Neuron (in vitro differentiated cells): ENCODE measurements at regions not wholly inside any gene's neighbourhood (a gene's known extent, or its start where the extent isn't known, plus 50 kb on each side); places are given as distances from the start of the nearest gene placed in this dataset.

Source experiments
- H2AFZ ChIP-seq: one replicate; pipeline ENCODE4 v1.6.1; 2013; ENCODE audit warnings: low read depth, mild to moderate bottlenecking, inconsistent platforms, low read length, moderate library complexity
- H3K27me3 ChIP-seq: one replicate; pipeline ENCODE4 v1.6.1; 2013; ENCODE audit warnings: low read length; ENCODE audit not compliant: insufficient read depth
- H3K36me3 ChIP-seq: one replicate; pipeline ENCODE4 v1.6.1; 2013; ENCODE audit warnings: low read length; ENCODE audit not compliant: insufficient read depth
- H3K4me1 ChIP-seq: one replicate; pipeline ENCODE4 v1.6.1; 2013; ENCODE audit warnings: low read length; ENCODE audit not compliant: insufficient read depth
- H3K4me3 ChIP-seq: 2 replicates; pipeline ENCODE4 v1.5.1; 2013; ENCODE audit warnings: mild to moderate bottlenecking, low read length, moderate library complexity
- H3K9me3 ChIP-seq: one replicate; pipeline ENCODE4 v1.6.1; 2013; ENCODE audit warnings: low read length

DNA sequence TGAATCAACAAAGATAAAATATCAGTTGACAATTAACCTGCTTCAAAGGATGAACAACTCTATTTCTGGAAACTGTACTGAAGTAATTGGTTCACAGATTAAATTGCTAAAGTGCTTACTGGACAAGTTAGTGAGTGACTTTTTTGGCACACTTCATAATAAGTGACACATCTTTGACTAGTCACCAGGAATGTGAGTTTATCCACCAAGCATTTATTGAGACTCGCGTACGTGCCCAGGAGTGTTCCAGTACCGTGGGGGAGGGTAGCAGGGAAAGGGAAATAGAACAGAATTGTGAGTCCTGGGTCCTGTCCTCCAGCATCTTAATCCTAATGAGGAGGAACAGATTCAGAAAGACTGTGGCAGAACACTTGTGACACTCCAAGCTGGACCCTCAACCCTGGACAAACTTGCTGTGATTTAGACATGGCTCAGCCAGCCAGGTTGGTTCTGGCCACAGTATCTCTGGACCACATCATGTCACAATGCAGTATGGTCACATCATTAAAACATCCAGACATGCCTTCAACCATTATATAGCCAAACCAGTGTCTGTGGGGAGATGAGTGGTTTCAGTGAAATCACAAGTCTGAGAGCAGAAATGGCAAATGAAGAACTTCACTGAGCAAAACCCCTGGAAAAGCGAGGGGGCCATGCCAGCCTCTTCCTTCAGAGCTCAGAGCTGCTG lies 623.1 kb downstream of the BNC2 start:
- no peaks in the 10 kb centered on the region for H3K36me3 ChIP-seq
- no peaks in the 10 kb centered on the region for H3K9me3 ChIP-seq
- H3K4me1 ChIP-seq: peaks cover 13% of the 10 kb centered on the region
- H3K27me3 ChIP-seq: no peaks in the 10 kb centered on the region
- H3K4me3 ChIP-seq: no peak overlapping the region
- H2AFZ ChIP-seq: no peak overlapping the region

GRCh38 chr9:16248822-16249221 lies 621.6 kb downstream of the BNC2 start:
- H3K36me3 ChIP-seq: no peaks in the 10 kb centered on the region
- peaks cover 8% of the 10 kb centered on the region for H3K4me1 ChIP-seq
- H3K27me3 ChIP-seq: no peaks in the 10 kb centered on the region
- H2AFZ ChIP-seq: no peak overlapping the region
- H3K9me3 ChIP-seq: no peaks in the 10 kb centered on the region
- H3K4me3 ChIP-seq: no peak overlapping the region

- Histone ChIP-seq H3K9me3 (no peaks in the 10 kb centered on the region), H3K4me1 (peaks cover 4% of the 10 kb centered on the region), H3K4me3 (no peak overlapping the region), H2AFZ (no peak overlapping the region), H3K36me3 (no peaks in the 10 kb centered on the region), H3K27me3 (no peaks in the 10 kb centered on the region)
Observed at GRCh38 chr9:16252616-16253015, 617.9 kb downstream of the BNC2 start.

DNA sequence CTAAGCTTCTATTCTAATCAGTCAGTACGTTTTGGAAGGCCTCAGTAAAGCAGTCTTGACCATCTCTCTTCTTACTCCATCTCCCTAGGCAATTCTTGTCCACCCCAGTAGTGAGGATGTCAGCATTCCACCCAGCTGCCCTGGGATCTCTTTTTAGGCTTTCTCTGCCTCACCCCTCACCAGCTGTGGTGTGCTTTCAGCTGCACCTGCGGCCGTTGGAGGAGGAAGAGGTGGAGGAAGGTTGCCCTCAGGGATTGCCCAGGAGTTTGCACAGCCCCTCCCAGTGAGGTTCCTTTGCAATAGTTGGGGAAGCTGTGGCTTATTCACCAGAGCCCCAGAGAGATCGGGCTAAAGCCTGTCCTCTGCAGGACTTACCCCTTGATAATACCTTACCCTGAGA lies 615.8 kb downstream of the BNC2 start:
- no peak overlapping the region for H3K4me3 ChIP-seq
- no peaks in the 10 kb centered on the region for H3K9me3 ChIP-seq

DNA sequence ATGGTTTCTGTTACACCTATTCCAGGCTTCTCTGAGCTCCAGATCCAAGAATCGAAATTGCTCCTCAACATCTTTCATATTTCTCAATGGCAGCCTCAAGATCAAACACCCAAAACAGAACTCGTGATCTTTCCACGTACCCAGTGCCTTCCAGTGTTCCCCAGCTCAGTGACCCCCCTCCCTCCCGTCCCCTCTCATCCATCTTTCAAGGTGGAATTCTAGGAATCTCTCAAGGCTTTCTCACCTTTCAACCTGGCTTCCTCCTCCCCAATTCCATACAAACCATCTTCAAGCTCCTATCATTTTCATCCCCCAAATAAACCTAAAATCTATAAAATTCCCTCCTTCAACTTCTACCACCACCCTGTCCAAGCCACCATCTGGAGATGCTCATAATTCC lies 615.3 kb downstream of the BNC2 start:
- Histone ChIP-seq H3K4me3 (no peak overlapping the region), H2AFZ (no peak overlapping the region), H3K4me1 (peaks cover 4% of the 10 kb centered on the region), H3K27me3 (no peaks in the 10 kb centered on the region), H3K9me3 (no peaks in the 10 kb centered on the region), H3K36me3 (no peaks in the 10 kb centered on the region)

More for the DNA sequence above, 615.8 kb downstream of the BNC2 start:
- Histone ChIP-seq H2AFZ (no peak overlapping the region), H3K4me1 (peaks cover 4% of the 10 kb centered on the region), H3K27me3 (no peaks in the 10 kb centered on the region), H3K36me3 (no peaks in the 10 kb centered on the region)

GRCh38 chr9:16257604-16258003 lies 612.9 kb downstream of the BNC2 start:
- Histone ChIP-seq H3K36me3 (no peaks in the 10 kb centered on the region), H3K9me3 (no peaks in the 10 kb centered on the region), H2AFZ (no peak overlapping the region), H3K4me1 (peaks cover 2% of the 10 kb centered on the region), H3K27me3 (no peaks in the 10 kb centered on the region), H3K4me3 (no peak overlapping the region)

DNA sequence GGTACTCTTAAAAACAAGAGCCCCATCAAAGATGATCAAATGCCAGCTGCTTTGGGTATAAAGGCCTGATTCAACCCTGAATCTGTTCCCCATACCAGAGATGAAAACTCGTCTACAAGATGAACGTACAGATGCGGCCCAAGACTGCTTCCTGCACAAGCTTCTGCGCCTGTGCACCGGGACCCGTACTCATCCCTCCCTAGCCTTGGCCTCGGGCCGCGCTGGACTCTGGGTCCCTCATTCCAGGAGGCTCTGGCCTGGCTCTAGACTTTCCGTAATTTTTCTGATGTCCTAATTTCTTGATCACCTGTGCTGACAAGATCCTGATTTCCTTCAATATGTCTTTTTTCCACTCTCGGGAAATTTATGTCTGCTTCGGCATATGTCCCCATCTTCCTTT lies 612.3 kb downstream of the BNC2 start:
- no peaks in the 10 kb centered on the region for H3K4me1 ChIP-seq
- H3K36me3 ChIP-seq: no peaks in the 10 kb centered on the region

GRCh38 chr9:16258708-16259107 lies 611.8 kb downstream of the BNC2 start:
- Histone ChIP-seq H3K27me3 (no peaks in the 10 kb centered on the region), H3K4me1 (no peaks in the 10 kb centered on the region), H2AFZ (no peak overlapping the region), H3K36me3 (no peaks in the 10 kb centered on the region), H3K4me3 (no peak overlapping the region), H3K9me3 (no peaks in the 10 kb centered on the region)

More for the DNA sequence above, 612.3 kb downstream of the BNC2 start:
- Histone ChIP-seq H3K27me3 (no peaks in the 10 kb centered on the region), H3K4me3 (no peak overlapping the region), H2AFZ (no peak overlapping the region), H3K9me3 (no peaks in the 10 kb centered on the region)

GRCh38 chr9:16262477-16263261 lies 607.8 kb downstream of the BNC2 start:
- H3K4me1 ChIP-seq: no peaks in the 10 kb centered on the region
- H3K9me3 ChIP-seq: no peaks in the 10 kb centered on the region
- H2AFZ ChIP-seq: no peak overlapping the region
- no peaks in the 10 kb centered on the region for H3K36me3 ChIP-seq
- no peaks in the 10 kb centered on the region for H3K27me3 ChIP-seq
- no peak overlapping the region for H3K4me3 ChIP-seq

GRCh38 chr9:16265688-16266087 lies 604.8 kb downstream of the BNC2 start:
- H3K36me3 ChIP-seq: no peaks in the 10 kb centered on the region
- no peak overlapping the region for H3K4me3 ChIP-seq
- H2AFZ ChIP-seq: no peak overlapping the region
- H3K27me3 ChIP-seq: no peaks in the 10 kb centered on the region
- H3K9me3 ChIP-seq: no peaks in the 10 kb centered on the region
- no peaks in the 10 kb centered on the region for H3K4me1 ChIP-seq

- H3K4me1 ChIP-seq: no peaks in the 10 kb centered on the region
- H3K27me3 ChIP-seq: no peaks in the 10 kb centered on the region
- H2AFZ ChIP-seq: no peak overlapping the region
- H3K9me3 ChIP-seq: no peaks in the 10 kb centered on the region
- H3K4me3 ChIP-seq: no peak overlapping the region
- H3K36me3 ChIP-seq: no peaks in the 10 kb centered on the region
Observed at GRCh38 chr9:16266648-16267276, 603.7 kb downstream of the BNC2 start.

DNA sequence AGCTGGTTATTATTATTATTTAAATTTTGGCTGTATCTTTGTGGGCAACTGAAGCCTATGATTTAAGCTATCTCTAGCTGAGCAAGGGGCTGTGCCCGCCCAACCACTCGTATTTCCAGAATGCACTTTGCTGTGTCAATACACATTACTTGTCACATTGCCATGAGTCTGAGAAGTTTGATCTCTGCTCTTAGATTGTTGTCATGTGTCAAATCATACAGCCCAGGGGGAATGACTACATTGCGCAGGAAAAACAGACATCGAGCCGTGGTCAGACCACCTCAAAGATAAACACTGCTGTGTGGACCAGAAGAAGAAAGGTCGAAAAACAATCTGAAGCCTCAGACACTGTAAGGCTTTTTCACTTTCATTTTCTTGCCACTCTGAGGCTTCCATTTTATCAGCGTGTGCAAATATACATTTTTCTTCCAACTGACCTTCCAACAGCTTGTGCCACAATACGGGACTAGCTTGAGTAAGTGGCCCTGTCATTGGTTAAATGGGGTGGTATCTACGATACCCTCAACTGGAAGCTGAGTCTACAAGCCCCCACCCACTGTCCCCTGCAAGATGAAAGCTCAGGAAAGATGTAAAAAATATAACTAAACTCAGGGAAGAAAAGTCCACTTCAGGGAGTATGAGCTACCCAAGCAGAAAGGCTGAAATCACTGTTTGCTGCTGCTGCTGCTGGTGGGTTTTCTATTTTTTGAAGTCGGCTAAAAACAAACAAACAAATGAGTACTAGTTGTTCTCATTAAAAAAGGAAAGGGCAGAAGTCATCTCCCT lies 603.0 kb downstream of the BNC2 start:
- Histone ChIP-seq H3K27me3 (no peaks in the 10 kb centered on the region), H3K4me3 (no peak overlapping the region)

More for the DNA sequence above, 603.0 kb downstream of the BNC2 start:
- Histone ChIP-seq H3K4me1 (no peaks in the 10 kb centered on the region), H3K36me3 (no peaks in the 10 kb centered on the region), H3K9me3 (no peaks in the 10 kb centered on the region), H2AFZ (no peak overlapping the region)
